Skeletal muscle tissue (tissue), 3 donors: ENCODE measurements at regions not wholly inside any gene's neighbourhood (a gene's known extent, or its start where the extent isn't known, plus 50 kb on each side); places are given as distances from the start of the nearest gene placed in this dataset.

Experiments
- H3K27ac ChIP-seq: one replicate; pipeline ENCODE4 v1.7.0; 2013; ENCODE audit warnings: mild to moderate bottlenecking, low read depth, low read length, inconsistent platforms
- H3K27me3 ChIP-seq, 3 donors: one replicate each; pipeline ENCODE4 v1.7.0; 2013; ENCODE audit warnings: low read length in 3 of 3; ENCODE audit not compliant: control insufficient read depth in 3 of 3, insufficient read depth in 3 of 3
- H3K36me3 ChIP-seq, 3 donors: one replicate each; pipeline ENCODE4 v1.7.0; 2013; ENCODE audit warnings: low read length in 3 of 3; ENCODE audit not compliant: control insufficient read depth in 3 of 3, insufficient read depth in 3 of 3
- H3K4me1 ChIP-seq, 3 donors: one replicate each; pipeline ENCODE4 v1.7.0; 2013; ENCODE audit warnings: low read length in 3 of 3, mild to moderate bottlenecking in 3 of 3; ENCODE audit not compliant: control insufficient read depth in 3 of 3, insufficient read depth in 3 of 3
- H3K4me3 ChIP-seq, 3 donors: one replicate each; pipeline ENCODE4 v1.7.0; 2013; ENCODE audit warnings: low read length in 3 of 3
- H3K9ac ChIP-seq, 3 donors: one replicate each; pipeline ENCODE4 v1.7.0; 2013; ENCODE audit warnings: low read length in 3 of 3, mild to moderate bottlenecking in 3 of 3, moderate library complexity in 2 of 3, low read depth in 1 of 3
- H3K9me3 ChIP-seq, 3 donors: one replicate each; pipeline ENCODE4 v1.7.0; 2013; ENCODE audit warnings: low read length in 3 of 3; ENCODE audit not compliant: control insufficient read depth in 3 of 3
- donor health status: Osteomylitis.

- H3K27me3 ChIP-seq: no peaks in the 10 kb centered on the region
- peaks cover 24 to 39% (median 27%) of the 10 kb centered on the region in 3 donors for H3K4me1 ChIP-seq
- H3K9me3 ChIP-seq: no peaks in the 10 kb centered on the region
- H3K36me3 ChIP-seq: no peaks in the 10 kb centered on the region
- no peak overlapping the region for H3K4me3 ChIP-seq
- H3K27ac ChIP-seq: no peak overlapping the region
- H3K9ac ChIP-seq: no peak overlapping the region
Measured at GRCh38 chr6:139753198-139753861, 378.9 kb upstream of the CITED2 start.

- H3K27ac ChIP-seq: no peak overlapping the region
- peaks cover 12 to 26% (median 18%) of the 10 kb centered on the region in 3 donors for H3K4me1 ChIP-seq
- H3K9ac ChIP-seq: no peak overlapping the region
- no peaks in the 10 kb centered on the region for H3K27me3 ChIP-seq
- H3K36me3 ChIP-seq: no peaks in the 10 kb centered on the region
- no peak overlapping the region for H3K4me3 ChIP-seq
- H3K9me3 ChIP-seq: no peaks in the 10 kb centered on the region
Measured at GRCh38 chr6:139752086-139752485, 377.6 kb upstream of the CITED2 start.

DNA sequence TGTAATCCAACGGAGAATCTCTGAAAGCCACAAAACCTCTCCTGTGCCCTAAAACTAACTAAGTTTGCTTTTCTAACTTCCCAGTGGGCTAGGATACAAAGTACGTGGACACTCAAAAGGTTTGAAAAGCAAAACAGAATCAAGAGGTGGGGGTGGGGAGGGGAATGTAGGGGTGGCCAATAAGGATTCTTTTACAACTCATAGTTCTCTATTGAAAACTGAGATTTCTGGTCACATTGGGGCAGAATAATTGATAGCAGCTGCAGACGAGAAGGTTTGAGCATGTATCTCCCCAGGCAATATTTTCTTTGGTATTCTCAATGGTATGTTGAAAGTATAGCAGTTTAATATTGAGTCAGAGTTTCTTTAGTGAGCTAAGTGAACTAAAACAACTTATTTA, 376.7 kb upstream of the CITED2 start:
- H3K27me3 ChIP-seq: no peaks in the 10 kb centered on the region
- H3K9me3 ChIP-seq: no peaks in the 10 kb centered on the region
- H3K9ac ChIP-seq: no peak overlapping the region
- H3K27ac ChIP-seq: no peak overlapping the region
- H3K36me3 ChIP-seq: no peaks in the 10 kb centered on the region
- peaks cover 11 to 21% (median 17%) of the 10 kb centered on the region in 3 donors for H3K4me1 ChIP-seq
- H3K4me3 ChIP-seq: no peak overlapping the region

DNA sequence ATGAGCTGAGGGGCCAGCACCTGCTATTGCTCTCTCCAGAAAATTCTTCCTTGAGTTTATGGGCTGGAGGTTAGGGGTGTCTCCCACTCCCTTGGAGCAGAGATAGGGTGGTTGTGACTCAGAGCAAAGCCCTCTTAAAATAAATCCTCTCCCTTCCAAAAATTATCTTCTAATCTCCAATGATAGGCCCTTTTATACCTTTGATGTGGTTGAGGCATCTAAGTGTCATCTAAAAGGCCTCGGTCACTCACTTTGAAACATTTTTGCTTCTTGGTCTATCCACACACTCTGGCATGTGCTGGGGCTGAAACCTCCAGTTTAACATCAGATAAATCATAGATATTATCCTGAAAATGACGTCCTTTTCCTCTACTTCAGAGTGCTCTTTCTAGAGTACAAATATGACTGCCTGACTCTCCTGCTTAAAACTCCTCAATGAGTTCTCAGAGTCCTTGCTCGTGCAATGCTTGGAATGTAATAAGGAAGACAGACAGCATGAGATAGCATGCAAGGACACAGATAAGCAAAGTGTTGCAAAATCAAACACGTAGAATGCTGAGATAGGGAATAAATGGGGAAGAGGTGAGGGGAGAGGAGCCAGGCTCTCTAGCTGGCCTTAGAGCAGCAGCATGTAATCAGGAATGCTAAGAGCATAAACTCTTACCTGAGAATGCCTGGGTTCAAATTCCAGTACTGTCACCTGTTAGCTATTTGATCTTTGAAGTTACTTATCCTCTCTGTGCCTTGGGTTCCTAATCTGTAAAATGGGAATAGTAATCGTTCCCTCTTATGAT, 374.1 kb upstream of the CITED2 start:
- no peaks in the 10 kb centered on the region for H3K9me3 ChIP-seq
- H3K9ac ChIP-seq: no peak overlapping the region
- no peaks in the 10 kb centered on the region for H3K27me3 ChIP-seq
- H3K4me3 ChIP-seq: no peak overlapping the region
- peaks cover 0 to 1% (median under 1%) of the 10 kb centered on the region in 3 donors for H3K4me1 ChIP-seq
- H3K27ac ChIP-seq: no peak overlapping the region
- H3K36me3 ChIP-seq: no peaks in the 10 kb centered on the region

DNA sequence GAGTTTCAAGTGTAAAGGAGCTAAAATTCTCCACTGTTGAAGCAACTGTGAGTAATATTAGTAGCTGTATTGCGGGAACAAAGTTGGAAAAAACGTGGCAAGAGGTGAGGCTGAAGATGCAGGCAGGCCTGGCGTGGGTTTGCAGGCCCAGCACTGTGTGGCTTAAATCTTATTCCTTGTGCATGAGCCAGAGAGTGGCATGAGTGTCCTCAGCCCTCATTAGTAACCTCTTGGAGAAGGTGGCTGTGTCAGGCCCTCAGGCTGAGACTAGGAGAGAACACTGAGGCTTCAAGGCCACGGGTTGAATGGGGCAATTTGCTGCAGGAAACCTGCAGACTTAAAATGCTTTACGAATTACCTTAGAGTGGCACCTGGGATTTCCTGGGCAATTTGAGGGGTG, 372.7 kb upstream of the CITED2 start:
- H3K9me3 ChIP-seq: no peaks in the 10 kb centered on the region
- no peak overlapping the region for H3K4me3 ChIP-seq
- H3K27me3 ChIP-seq: no peaks in the 10 kb centered on the region
- no peak overlapping the region for H3K27ac ChIP-seq
- H3K9ac ChIP-seq: no peak overlapping the region
- H3K36me3 ChIP-seq: no peaks in the 10 kb centered on the region
- H3K4me1 ChIP-seq: no peaks in the 10 kb centered on the region

GRCh38 chr6:139744891-139745290, 370.4 kb upstream of the CITED2 start:
- H3K27ac ChIP-seq: no peak overlapping the region
- H3K27me3 ChIP-seq: no peaks in the 10 kb centered on the region
- H3K9me3 ChIP-seq: no peaks in the 10 kb centered on the region
- no peaks in the 10 kb centered on the region for H3K36me3 ChIP-seq
- no peak overlapping the region for H3K4me3 ChIP-seq
- no peak overlapping the region for H3K9ac ChIP-seq
- H3K4me1 ChIP-seq: no peaks in the 10 kb centered on the region

DNA sequence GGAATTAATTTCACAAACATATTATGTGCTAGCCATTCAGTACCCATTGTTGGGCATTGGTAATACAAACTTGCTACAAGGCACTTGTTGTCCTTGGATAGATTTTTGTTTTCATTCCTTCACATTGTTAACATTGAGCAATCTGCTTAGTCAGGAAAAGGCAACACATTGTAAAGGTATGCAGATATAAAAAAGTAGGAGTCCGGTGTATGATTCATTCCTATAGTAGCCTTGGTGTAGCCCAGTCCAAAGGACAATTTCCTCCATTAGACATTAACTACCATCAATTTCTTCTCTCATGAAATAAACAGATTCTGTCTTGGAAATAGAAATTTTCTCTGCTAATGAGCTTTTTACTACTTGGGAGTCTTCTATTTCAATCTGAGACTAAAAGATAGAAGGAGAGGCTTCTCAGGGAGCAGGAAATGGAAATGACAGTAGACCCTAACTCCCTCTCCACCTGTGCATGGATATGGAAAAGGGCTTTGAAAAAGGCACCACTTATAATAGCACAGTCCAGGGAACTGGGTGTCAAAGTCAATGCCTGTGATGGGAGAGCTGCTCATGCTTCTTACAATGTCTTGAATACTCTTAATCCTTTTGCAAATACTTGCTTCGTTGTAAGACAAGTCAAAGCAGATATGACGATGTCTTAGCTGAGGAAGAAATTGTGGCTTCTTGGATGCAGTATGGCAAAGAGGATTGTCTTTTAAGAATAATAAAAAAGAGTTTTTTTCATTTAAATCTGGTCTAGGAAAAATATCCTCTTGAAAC, 369.4 kb upstream of the CITED2 start:
- H3K9ac ChIP-seq: no peak overlapping the region
- no peak overlapping the region for H3K4me3 ChIP-seq
- no peaks in the 10 kb centered on the region for H3K4me1 ChIP-seq
- no peaks in the 10 kb centered on the region for H3K27me3 ChIP-seq
- no peak overlapping the region for H3K27ac ChIP-seq
- H3K36me3 ChIP-seq: no peaks in the 10 kb centered on the region
- no peaks in the 10 kb centered on the region for H3K9me3 ChIP-seq

GRCh38 chr6:139742671-139743070, 368.2 kb upstream of the CITED2 start:
- Histone ChIP-seq H3K27me3 (no peaks in the 10 kb centered on the region), H3K36me3 (no peaks in the 10 kb centered on the region), H3K4me1 (no peaks in the 10 kb centered on the region), H3K9ac (no peak overlapping the region), H3K4me3 (no peak overlapping the region), H3K9me3 (no peaks in the 10 kb centered on the region), H3K27ac (no peak overlapping the region)

- H3K9me3 ChIP-seq: no peaks in the 10 kb centered on the region
- H3K4me1 ChIP-seq: no peaks in the 10 kb centered on the region
- H3K27ac ChIP-seq: no peak overlapping the region
- H3K36me3 ChIP-seq: no peaks in the 10 kb centered on the region
- no peaks in the 10 kb centered on the region for H3K27me3 ChIP-seq
- H3K9ac ChIP-seq: no peak overlapping the region
- H3K4me3 ChIP-seq: no peak overlapping the region
Measured at GRCh38 chr6:139738801-139739455, 364.5 kb upstream of the CITED2 start.
